NCI-H2029 (cell line): ENCODE measurements at regions not wholly inside any gene's neighbourhood (a gene's known extent, or its start where the extent isn't known, plus 50 kb on each side); places are given as distances from the start of the nearest gene placed in this dataset.

Experiments
- DNase-seq: peaks from one replicate; lab custom pipeline; 2025; lab: John Stamatoyannopoulos, UW

DNA sequence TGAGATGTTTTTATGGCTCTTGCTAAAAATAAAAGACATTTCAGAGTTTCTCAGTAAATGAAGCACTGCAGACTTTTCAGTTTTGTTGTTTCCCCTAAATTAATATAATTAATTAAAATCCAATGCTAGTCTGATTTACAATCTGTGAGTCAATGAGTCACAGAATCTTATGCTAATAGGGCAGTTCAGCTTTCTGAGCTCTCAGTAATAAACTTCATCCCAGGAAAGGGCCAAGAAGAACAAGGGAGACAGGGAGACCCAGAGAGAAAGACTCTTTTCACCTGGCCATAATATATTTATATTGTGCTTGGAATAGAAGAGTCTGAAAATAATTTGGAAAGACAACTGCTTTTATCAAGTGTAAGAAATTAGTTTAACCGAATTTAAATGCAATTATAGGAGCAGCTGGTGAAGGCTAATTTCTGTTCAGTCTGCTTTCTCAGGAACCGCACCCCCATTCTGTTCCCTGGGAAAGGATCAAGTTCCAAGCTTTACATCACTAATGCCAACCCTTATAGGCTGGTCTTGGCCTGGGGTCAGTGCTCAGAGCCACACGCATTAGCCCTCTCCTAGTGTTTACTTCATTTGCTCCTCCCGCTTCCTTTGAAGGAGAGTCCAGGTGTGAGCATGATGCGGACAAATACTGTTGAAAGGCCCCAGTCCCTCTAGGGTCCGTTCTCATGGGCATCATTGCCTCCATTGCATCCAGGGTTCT is 145.6 kb downstream of the ZBTB18 start:
- no peak for DNase-seq

DNA sequence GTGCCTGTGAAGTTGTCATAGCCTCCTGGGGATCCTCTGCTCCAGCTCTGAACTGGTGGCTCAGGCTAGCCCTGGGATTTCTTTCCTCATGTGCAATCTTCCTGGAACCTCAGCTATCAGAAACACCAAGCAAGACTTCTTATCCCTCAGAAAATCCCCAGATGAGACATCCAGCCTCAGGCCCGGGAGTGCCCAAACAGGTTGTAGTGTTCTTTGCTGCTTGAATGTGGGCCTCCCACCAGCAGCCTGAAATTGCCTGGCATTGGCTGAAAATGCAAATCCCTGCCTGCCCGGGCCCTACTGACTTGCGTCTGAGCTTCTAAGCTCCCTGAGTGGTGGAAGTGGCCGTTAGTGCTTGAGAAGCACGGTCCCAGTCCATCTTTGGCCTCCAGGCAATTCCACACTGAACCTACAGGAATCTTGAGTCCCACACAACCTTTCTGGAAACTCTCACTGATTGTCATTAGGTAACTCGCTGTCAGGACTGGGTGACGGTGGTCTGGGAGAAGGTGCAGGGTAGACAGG is 146.8 kb downstream of the ZBTB18 start:
- no peak for DNase-seq

DNA sequence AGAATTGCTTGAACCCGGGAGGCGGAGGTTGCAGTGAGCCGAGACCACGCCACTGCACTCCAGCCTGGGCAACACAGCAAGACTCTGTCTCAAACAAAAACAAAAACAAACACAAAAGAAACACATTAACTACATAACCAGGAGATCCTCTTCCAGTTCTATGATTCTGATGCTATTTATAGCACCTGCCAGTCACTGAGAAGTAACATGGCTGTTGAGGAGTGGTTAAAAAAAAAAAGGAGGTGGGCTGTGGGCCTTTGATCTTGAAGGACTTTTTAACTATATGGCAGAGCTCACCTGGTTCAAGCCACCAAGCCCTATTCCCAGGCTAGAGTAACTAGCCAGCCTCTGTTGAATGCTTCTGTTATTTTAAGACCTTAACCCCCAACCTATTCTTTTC is 148.8 kb downstream of the ZBTB18 start:
- no peak for DNase-seq

DNA sequence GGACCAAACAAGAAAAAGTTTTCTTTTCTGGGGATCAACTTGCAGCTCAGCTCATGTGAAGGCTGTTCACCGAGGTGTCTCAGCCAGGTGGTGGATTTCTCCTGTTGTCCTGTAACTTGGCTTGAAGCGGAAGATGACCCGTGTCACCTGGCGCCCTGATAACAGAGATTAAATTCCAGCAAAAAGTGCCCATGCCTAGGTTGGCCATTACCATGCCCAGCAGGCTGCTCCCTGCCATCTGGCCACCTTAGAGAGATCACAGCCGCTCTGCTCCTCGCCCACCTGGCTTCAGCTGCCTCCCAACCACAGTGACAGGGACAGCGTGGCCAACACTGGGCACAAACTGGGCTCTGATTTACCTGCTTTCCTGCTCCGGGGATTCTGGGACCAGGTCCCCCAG is 149.5 kb downstream of the ZBTB18 start:
- DNase-seq: no peak

DNA sequence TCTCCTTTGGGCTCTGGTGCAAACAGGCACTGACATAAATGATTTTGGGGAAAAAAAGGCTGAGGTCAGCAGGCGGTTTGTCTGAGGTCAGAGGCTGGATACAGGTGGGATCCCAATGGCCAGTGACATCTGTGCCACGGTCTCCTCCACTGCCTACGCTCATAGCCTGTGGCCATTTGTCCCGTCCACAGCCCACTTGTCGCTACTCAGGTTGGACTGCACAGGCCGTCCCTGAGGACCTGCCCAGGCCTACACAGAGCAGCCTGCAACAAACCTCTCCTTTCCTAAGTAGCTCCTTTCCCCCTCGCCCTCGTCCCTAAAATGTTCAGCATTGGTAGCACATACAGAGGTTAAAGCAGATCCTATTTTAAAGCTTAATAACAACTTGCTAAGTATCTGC is 150.7 kb downstream of the ZBTB18 start:
- DNase-seq: no peak

DNA sequence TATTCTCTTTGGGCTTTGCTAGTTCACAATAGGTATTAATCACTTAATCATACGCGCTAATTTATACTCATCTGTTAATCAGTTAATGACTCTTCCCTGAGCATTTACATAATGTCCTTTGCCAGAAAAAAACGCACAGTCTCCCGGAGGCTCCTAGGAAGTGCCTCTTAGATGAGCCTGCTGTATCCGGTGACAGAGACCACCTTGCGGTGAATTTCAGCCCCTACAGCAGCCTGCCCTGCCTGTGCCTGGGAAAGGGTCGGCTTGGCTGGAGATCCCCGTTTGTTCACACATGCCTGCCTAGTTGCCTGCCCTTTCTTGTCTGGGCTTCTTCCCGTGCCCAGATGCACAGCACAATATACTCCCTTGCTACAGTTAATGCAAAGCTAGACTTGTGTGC is 152.9 kb downstream of the ZBTB18 start:
- no peak for DNase-seq

DNA sequence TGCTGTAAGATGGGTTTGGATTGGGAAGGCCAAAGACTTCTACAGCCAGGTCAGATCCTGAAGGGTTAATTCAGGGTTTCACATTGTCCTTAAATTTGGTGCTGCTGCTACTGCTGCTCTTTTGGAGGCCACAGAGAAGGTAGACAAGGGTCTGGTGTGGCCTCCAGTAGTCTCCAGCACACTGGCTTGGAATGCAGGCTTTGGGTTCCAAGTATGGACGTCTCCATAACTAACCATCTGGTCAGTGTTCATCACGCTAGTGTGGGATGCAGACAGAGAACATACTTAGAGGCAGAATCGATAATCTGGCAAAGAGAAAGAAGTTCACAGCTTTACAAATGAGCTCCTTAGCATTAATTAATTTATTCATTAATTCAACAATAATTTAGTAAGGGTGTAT is 154.1 kb downstream of the ZBTB18 start:
- DNase-seq: no peak

DNA sequence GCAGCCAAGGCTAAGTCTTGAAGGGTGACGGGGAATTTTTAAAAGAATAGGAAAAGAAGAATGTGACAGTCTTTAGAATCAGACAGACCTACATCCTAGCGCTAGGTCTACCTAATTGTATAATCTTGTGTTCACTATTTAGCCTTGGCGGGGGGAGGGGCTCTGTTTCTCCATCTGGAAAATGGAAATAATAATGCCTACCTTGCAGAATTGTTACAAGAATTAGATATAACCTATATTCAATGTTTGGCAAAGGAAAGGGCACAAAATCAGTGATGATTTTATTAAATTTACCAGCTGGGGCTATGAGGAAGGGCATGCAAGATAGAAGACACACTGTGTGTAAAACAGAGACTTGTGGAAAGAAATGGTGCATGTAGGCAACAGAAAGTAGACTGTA is 154.8 kb downstream of the ZBTB18 start:
- DNase-seq: no peak

DNA sequence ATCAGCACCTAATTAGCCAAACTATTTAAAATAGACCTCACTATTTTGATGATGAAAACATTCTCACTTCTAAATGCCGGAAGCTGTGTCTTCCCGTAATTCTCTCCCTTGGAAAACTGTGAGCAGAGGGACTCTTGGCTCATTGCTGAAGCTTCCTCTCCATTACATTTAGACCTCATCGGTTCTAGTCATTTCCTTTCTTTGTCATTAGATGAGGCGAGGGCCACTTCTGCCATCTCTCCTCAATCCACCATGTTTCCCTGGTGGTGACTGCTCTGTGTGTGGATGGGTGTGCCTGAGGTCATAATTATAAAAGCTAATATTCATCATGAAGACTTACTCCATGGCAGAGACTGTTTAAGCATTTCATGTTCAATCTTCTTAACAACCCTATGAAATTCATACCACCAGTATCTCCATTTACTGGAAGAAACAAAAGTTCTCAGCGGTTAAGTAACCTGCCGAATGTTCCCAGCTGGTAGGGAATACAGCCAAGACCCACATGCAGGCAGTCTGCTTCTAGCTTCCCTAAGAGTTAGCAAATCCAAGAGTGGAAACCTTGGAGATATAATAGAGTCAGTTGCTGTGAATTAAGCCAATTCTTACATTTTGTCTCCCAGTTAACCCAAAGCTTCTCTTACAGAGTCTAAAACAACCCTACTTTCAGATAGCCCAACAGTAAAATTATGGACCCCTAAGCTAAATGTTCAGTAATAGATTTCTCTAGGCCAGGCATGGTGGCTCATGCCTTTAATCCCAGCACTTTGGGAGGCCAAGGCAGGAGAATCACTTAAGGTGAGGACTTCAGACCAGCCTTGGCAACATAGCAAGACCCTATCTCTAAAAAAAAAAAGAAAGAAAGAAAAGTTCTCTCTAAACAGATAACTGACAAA is 156.2 kb downstream of the ZBTB18 start:
- no peak for DNase-seq

DNA sequence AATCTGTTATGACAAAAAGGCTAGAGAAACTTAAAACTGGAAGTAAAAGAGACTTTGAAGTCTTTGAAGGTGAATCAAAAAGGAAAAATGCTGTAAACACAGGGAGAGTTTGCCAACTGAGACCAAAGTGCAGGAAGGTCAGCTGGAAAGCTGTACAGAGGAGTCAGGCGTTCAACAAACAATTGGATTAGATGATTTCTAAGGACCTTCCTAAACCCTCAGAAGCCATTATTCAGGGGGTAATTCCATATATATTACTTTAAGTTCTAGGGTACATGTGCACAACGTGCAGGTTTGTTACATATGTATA is 156.8 kb downstream of the ZBTB18 start:
- DNase-seq: no peak

DNA sequence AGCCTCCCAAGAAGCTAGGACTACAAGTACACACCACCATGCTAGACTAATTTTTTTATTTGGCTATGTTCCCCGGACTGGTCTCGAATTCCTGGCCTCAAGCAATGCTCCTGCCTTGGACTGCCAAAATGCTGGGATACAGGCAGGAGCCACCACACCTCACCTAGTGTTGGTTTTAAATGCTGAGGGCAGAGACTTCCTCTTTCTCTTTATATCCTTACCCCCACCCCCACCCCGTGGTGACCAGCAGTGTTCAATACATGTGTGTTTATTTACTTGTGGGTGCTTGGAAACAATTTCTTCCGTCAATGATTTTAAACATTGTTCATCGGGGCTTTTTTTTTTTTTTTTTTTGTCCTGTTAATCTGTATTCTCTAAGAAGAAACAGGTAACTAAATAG is 158.9 kb downstream of the ZBTB18 start:
- no peak for DNase-seq

DNA sequence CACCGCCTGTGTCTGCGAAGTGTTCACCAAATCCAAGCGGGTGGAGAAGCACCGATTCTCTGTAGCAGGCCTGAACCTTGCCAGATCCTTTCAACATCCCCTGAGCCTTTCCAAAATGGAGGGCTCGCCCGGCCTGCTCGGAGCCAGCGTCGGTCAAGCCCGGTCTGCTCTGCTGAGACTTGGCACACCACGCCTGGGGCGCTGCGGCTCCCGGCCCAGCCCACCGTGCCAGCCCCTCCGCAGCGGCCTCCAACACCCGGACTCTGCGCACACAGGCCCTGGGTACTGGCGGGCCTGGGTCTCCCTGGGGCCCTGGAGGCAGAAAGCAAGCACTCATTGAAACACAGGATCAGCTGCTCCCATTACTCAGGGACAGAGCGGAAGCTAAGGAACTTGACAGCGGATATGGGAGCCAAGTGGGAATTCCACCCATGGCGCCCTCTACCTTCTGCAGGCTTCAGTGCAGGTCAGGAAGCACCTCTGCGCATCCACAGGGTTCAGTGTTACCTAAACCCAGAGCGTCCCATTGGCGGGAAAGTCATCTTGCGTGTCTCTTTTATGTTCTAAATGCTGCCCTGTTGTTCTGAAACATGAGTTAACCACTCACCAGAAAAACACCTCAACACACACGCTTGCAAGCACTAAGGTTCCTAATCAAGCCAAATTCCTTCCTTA is 159.9 kb downstream of the ZBTB18 start:
- no peak for DNase-seq

DNA sequence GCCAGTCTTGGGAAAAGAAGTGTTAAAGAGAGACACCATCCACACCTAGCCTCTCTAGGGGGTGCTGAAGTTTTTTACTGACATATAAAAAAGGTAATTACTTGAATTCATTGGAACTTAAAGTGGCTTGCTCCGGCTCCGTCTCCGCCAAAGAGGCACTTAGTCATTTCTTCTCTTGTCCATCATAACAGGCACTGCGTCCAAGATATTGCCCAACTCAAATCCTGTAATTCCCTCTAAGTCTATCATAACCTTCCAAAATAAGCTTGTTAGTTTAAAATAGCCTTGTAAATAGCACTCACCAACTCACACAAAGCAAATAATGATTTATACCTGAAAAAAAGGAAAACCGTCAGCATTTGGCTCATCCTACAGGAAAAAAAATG is 160.5 kb downstream of the ZBTB18 start:
- no peak for DNase-seq

DNA sequence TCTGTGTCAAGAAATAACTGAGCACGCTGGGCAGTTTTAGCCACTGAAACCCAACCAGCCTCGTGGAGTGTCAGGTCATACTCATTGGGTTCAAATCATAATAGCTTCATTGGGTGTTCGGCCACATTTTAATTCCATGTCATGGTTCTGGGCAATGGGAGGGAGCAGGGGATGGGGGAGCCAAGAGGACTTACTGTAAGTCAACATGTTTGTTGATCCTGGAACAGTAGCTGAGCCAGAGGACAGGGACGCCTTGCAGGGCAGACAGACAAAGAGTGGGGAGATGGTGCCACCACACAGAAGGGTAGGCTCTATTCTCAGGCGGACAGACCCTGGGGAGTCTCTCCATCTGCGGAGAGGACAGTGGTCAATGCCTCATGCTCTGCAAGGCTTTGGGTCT is 161.1 kb downstream of the ZBTB18 start:
- DNase-seq: no peak

DNA sequence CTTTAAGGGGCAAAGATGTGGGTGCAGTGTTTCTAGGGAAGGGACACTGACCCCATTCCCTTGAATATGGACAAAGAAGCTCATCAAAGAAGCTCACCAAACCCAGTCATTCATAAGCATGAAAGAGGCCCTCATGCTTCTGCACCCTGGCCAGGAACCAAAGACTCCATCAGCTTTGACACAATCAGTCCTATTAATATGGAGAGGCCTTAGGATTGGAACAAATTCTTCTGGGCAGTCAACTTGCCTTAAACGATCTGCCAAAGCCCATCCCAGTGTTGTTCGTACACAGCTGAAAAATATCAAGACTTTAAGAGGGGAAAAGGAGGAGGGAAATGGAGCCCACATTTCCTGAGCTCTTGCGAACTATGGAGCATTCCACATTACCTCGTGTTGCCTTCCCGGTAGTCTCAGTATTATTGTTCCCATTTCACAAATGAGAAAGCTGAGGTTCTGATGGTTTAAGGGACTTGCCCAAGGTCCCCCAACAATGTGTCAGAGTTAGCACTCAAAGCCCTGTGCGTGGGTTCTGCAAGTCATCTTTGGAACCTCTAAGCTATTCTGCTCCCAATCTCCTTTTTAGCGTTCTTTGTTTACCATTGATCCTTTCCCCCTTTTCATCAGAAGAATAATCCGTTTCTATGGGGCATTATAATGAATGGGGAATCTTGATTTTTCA is 161.9 kb downstream of the ZBTB18 start:
- no peak for DNase-seq

DNA sequence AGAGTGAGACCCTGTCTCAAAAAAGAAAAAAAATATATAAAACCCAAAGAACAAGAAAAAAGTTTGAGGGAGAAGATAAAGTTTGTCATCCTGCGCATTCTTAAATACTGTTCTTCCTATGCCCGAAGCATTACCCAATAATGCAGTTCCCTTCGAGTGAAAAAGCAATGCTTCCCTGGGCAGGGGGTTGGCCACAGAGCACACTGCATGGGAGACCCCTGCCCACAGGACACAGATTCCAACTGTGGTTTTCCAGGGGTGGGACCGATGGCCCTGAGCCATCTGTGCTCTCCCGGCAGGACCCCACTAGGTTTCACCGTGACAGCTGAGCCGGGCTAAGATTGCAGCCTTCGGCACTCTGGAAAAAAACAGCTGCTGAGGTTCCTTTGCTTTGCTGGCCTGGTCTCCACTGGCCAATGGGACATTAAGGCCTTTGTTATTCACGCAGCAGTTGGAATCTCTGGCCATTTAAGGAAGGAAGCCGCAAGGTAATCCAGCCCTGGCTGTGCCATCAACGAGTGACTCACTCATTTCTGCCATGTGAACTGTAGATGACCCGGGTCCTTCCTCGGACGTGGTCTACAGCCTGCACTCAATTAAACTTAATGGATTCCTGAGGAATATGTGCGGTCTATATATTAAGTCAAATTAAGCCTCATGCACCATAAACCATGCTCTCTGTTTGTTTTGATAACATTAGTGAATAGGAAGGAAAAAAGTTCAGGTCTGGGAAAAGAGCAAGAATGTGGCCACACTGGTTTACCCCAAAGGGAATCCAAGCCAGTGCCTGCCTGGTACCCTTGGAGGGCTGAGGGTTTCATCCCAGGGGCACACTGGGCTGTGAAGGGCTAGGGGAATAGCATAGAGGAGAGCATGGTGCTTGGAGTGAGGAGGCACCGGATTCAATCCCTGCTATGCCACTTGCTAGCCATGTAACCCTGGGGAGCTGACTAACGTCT is 163.2 kb downstream of the ZBTB18 start:
- DNase-seq: no peak

DNA sequence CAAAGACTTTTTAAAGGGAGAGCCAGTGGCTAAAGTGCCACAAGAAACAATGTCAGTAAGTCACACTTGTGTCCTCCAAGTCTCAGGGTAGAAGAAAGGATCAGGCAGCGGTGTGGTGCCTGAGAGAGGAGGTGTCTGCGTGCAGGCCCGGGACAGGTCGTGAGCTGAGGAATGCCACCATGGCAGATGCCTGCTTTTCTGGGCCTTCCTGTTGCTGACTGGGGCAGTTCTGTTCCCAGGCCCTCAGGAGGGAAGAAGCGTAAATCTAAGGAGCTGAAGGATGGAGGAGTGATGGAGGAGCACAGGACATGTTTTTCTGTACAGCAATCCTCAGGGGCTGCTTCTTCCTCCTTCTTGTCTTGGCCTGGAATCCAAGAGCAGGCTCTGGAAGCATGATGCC is 165.8 kb downstream of the ZBTB18 start:
- no peak for DNase-seq

DNA sequence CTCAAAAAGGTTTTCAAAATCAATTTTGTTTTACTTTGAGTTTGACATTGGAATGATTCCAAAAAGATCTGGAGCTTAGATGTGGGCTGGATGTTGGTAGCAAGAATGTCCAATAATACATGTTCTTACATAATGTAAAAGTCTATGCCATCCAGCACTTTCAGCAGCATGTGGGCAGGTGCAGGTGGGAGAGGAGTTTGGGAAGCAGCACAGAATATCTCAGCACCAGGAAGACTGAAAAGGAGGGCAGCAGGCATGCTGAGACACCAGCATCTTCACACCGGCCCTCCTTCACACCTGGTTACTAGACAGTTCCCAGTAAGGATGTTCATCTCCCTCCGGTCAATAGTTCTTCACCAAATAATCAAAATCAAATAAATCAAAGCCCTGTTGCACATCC is 166.6 kb downstream of the ZBTB18 start:
- no peak for DNase-seq

DNA sequence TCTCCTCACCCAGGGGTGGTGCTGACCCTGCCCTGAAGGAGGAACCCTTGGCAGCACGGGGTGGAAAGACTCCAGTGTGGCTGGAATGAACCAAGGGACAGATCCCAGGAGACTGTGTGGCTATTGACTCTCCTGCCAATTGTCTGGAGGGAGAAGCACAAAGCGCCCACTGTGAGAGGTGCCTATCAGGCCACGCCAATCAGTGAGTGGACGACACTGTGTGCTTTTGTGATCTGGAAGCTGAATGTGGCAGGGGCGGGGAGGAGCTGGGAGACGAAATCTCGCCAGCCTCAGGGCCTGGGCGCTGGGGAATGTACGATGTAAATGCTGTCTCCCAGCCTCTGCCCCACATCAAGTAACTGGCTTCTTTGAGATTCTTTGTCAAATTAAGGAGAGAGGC is 167.1 kb downstream of the ZBTB18 start:
- DNase-seq: no peak

DNA sequence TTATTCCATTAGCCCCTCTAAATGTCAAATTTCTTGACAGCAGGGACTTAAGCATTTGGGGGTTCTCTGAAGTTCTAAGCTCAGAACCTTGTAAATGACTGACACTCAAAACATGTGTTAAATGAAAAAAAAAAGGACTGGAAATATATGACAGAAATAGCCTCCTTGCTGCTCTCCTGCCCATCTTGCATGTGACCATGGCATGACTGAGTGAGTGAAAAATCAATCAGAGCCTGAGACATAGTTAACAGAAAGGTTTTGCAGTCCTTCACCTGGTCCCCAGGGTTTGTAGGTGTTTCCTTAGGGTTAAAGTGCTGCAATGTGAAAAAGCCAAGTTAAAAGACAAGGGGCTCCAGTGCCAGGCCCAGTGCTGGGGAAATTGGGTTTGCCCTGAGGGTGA is 168.1 kb downstream of the ZBTB18 start:
- DNase-seq: no peak

DNA sequence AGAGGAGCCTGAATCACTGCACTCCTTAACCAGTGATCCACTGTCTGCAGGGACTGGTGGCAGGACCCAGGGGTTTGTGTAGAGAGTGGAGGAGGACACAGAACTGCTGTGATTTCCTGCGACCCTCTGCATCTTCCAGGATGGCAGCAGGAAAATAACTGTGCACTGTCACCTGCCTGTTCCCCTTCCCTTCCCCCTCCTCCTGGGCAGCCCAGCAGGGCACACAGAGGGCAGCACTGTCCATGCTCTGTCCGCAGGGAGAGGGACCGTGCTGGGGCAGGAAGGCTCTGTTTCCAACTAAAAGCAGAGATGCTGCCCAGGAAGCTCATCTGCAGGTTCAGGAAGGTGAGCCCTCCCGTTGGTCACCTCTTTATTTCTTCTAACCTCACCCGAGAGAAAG is 168.7 kb downstream of the ZBTB18 start:
- no peak for DNase-seq
